ENCODE measurements at regions not wholly inside any gene's neighbourhood (a gene's known extent, or its start where the extent isn't known, plus 50 kb on each side); places are given as distances from the start of the nearest gene placed in this dataset.

DNA sequence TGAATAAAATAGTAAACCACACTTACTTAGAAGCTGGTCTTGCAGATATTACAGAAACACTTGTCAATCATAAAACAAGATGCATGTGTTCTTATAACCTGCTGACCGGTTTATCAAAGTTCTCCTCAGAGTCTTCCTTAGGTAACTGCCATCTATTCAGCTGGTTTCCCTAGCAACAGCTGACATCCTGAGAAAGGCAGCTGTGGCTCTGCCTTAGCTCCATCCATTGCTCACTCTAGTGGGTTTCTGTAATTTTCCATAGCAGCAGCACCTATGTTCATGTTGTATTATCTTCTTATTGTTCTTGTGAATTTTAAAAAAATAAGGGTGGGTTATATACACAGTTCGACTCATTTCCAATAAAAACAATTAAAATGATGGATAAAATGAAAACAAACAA is 87.8 kb downstream of the RAP2A start:
- TF ChIP-seq, protein P1, sequence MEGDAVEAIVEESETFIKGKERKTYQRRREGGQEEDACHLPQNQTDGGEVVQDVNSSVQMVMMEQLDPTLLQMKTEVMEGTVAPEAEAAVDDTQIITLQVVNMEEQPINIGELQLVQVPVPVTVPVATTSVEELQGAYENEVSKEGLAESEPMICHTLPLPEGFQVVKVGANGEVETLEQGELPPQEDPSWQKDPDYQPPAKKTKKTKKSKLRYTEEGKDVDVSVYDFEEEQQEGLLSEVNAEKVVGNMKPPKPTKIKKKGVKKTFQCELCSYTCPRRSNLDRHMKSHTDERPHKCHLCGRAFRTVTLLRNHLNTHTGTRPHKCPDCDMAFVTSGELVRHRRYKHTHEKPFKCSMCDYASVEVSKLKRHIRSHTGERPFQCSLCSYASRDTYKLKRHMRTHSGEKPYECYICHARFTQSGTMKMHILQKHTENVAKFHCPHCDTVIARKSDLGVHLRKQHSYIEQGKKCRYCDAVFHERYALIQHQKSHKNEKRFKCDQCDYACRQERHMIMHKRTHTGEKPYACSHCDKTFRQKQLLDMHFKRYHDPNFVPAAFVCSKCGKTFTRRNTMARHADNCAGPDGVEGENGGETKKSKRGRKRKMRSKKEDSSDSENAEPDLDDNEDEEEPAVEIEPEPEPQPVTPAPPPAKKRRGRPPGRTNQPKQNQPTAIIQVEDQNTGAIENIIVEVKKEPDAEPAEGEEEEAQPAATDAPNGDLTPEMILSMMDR (IDR thresholded peaks at IDR 0.05; ENCODE audit: poor library complexity) = no peak
- no peak for TF ChIP-seq EZH2 (IDR thresholded peaks at IDR 0.05; ENCODE audit: borderline replicate concordance)
- no peak for TF ChIP-seq EZH2phosphoT487 (IDR thresholded peaks at IDR 0.05; ENCODE audit: low read depth, severe bottlenecking, unreplicated experiment)

Data from hepatocyte (in vitro differentiated cells).